ENCODE measurements at regions not wholly inside any gene's neighbourhood (a gene's known extent, or its start where the extent isn't known, plus 50 kb on each side); places are given as distances from the start of the nearest gene placed in this dataset.

DNA sequence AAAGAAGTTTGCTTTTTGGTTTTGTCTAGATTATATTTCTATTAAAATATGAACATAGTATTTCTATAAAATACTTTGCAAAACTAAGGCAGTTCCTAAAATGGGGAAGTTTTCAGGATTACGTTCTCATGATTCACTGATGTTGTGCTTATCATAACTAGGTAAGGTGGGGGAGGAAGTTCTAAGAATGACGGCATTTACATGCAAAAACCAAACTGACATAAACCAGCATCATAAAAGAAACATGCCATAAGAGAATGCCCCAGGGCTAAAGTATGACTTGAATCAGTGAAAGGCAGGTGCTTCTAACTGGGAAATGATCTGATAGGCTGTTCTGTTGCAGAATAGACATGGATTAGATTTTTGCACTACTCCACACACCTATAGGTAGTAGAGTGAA, 204.7 kb upstream of the JADE1 start:
- H3K4me3 ChIP-seq (ENCODE audit: low read depth, poor library complexity, severe bottlenecking), result no peak overlapping the region
- no peak for DNase-seq (ENCODE audit: low spot score in 2 of 2)
- 55 to 63% methylated on average over 2 of the region's 2 CpGs for WGBS, 2 donors
- TF ChIP-seq, protein P1, sequence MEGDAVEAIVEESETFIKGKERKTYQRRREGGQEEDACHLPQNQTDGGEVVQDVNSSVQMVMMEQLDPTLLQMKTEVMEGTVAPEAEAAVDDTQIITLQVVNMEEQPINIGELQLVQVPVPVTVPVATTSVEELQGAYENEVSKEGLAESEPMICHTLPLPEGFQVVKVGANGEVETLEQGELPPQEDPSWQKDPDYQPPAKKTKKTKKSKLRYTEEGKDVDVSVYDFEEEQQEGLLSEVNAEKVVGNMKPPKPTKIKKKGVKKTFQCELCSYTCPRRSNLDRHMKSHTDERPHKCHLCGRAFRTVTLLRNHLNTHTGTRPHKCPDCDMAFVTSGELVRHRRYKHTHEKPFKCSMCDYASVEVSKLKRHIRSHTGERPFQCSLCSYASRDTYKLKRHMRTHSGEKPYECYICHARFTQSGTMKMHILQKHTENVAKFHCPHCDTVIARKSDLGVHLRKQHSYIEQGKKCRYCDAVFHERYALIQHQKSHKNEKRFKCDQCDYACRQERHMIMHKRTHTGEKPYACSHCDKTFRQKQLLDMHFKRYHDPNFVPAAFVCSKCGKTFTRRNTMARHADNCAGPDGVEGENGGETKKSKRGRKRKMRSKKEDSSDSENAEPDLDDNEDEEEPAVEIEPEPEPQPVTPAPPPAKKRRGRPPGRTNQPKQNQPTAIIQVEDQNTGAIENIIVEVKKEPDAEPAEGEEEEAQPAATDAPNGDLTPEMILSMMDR (IDR thresholded peaks at IDR 0.05), result no peak
- no peak for TF ChIP-seq POLR2A (IDR thresholded peaks at IDR 0.05)
- intact Hi-C loops (cut with DNase I; ENCODE audit: low total_unique reads), result no loop called here

DNA sequence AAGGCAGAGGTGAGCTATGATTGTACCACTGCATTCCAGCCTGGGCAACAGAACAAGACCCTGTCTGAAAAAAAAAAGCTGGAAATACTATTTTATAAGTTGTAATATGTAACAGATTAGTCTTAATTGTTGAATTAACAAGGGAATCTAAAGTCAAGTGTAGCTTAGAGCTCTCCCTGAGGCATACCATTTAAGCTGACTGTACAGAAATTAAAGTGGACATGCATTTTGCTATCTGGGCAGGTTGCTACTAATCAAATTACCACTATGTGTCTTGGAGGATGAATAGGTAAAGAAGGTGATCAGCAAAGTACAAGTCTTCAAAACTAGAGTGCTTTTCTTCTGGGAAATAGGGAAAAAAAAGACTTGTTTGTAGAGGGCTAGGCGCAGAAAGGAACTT, 205.3 kb upstream of the JADE1 start:
- 88 to 100% methylated on average over 1 of the region's 1 CpG for WGBS, 2 donors
- intact Hi-C loops (cut with DNase I; ENCODE audit: low total_unique reads), result no loop called here
- H3K4me3 ChIP-seq (ENCODE audit: low read depth, poor library complexity, severe bottlenecking), result no peak overlapping the region
- TF ChIP-seq, protein P1 (IDR thresholded peaks at IDR 0.05), result no peak
- TF ChIP-seq POLR2A (IDR thresholded peaks at IDR 0.05), result no peak
- DNase-seq (ENCODE audit: low spot score in 2 of 2), result no peak

- TF ChIP-seq, protein P1 (IDR thresholded peaks at IDR 0.05), result no peak
- TF ChIP-seq POLR2A (IDR thresholded peaks at IDR 0.05), result no peak
- intact Hi-C loops (cut with DNase I; ENCODE audit: low total_unique reads), result no loop called here
- DNase-seq (ENCODE audit: low spot score in 2 of 2), result no peak
- no peak overlapping the region for H3K4me3 ChIP-seq (ENCODE audit: low read depth, poor library complexity, severe bottlenecking)
- 90 to 92% methylated on average over 2 of the region's 2 CpGs for whole genome bisulfite sequencing, 2 donors
Measured at GRCh38 chr4:128603081-128603480, 206.4 kb upstream of the JADE1 start.

GRCh38 chr4:128601991-128602695, 207.4 kb upstream of the JADE1 start:
- no peak for TF ChIP-seq POLR2A (IDR thresholded peaks at IDR 0.05)
- TF ChIP-seq, protein P1 (IDR thresholded peaks at IDR 0.05), result no peak
- no peak for DNase-seq (ENCODE audit: low spot score in 2 of 2)
- 82 to 86% methylated on average over 1 of the region's 1 CpG for WGBS, 2 donors
- H3K4me3 ChIP-seq (ENCODE audit: low read depth, poor library complexity, severe bottlenecking), result no peak overlapping the region
- intact Hi-C loops (cut with DNase I; ENCODE audit: low total_unique reads), result no loop called here

- intact Hi-C loops (cut with DNase I; ENCODE audit: low total_unique reads), result no loop called here
- DNase-seq (ENCODE audit: low spot score in 2 of 2), result peak in 1 of 2 donors; percentile 62
- WGBS, 2 donors, result 44 to 52% methylated on average over 14 of the region's 14 CpGs
Measured at GRCh38 chr4:128600996-128601871, 208.3 kb upstream of the JADE1 start.

More at GRCh38 chr4:128600996-128601871, 208.3 kb upstream of the JADE1 start:
- TF ChIP-seq, protein P1 (IDR thresholded peaks at IDR 0.05), result no peak
- no peak for TF ChIP-seq POLR2A (IDR thresholded peaks at IDR 0.05)
- H3K4me3 ChIP-seq (ENCODE audit: low read depth, poor library complexity, severe bottlenecking), result no peak overlapping the region

All from lower leg skin (tissue), 4 donors.